ENCODE measurements at regions not wholly inside any gene's neighbourhood (a gene's known extent, or its start where the extent isn't known, plus 50 kb on each side); places are given as distances from the start of the nearest gene placed in this dataset.

- DNase-seq: no peak
These were observed 121.2 kb upstream of the SASH1 start for GRCh38 chr6:148221196-148221979.

- DNase-seq: no peak
These were observed 120.3 kb upstream of the SASH1 start for GRCh38 chr6:148222376-148222775.

GRCh38 chr6:148222846-148223245, 119.8 kb upstream of the SASH1 start:
- DNase-seq: no peak

GRCh38 chr6:148223424-148223842, 119.2 kb upstream of the SASH1 start:
- peak; percentile 67 for DNase-seq

GRCh38 chr6:148225871-148226270, 116.8 kb upstream of the SASH1 start:
- DNase-seq: no peak

- DNase-seq: no peak
These were observed 116.4 kb upstream of the SASH1 start for GRCh38 chr6:148226284-148226683.

GRCh38 chr6:148231572-148231971, 111.1 kb upstream of the SASH1 start:
- DNase-seq: peak; percentile 86

GRCh38 chr6:148235446-148235845, 107.2 kb upstream of the SASH1 start:
- DNase-seq: peak; percentile 26

- no peak for DNase-seq
These were observed 103.9 kb upstream of the SASH1 start for GRCh38 chr6:148238713-148239112.

GRCh38 chr6:148239215-148239614, 103.4 kb upstream of the SASH1 start:
- DNase-seq: no peak

GRCh38 chr6:148239801-148240460, 102.7 kb upstream of the SASH1 start:
- DNase-seq: no peak

- peak; percentile 72 for DNase-seq
These were observed 102.2 kb upstream of the SASH1 start for GRCh38 chr6:148240461-148240840.

GRCh38 chr6:148240861-148241477, 101.7 kb upstream of the SASH1 start:
- peak; percentile 18 for DNase-seq

GRCh38 chr6:148242180-148242579, 100.5 kb upstream of the SASH1 start:
- peak; percentile 10 for DNase-seq

- DNase-seq: no peak
These were observed 98.3 kb upstream of the SASH1 start for GRCh38 chr6:148244217-148244935.

GRCh38 chr6:148247386-148248063, 95.1 kb upstream of the SASH1 start:
- DNase-seq: no peak

- no peak for DNase-seq
These were observed 93.5 kb upstream of the SASH1 start for GRCh38 chr6:148249160-148249559.

- DNase-seq: no peak
These were observed 92.8 kb upstream of the SASH1 start for GRCh38 chr6:148249679-148250375.

- peak; percentile 78 for DNase-seq
These were observed 91.5 kb upstream of the SASH1 start for GRCh38 chr6:148250975-148251685.

GRCh38 chr6:148251891-148252290, 90.7 kb upstream of the SASH1 start:
- DNase-seq: peak; percentile 94

- no peak for DNase-seq
These were observed 84.8 kb upstream of the SASH1 start for GRCh38 chr6:148257810-148258209.

Measured in fibroblast of skin of right quadriceps (primary cell).